OCI-LY3 (cell line): ENCODE measurements at regions not wholly inside any gene's neighbourhood (a gene's known extent, or its start where the extent isn't known, plus 50 kb on each side); places are given as distances from the start of the nearest gene placed in this dataset.

Source experiments
- CTCF ChIP-seq: fragments of 200-600, 300-600 bp; sonication (generic); IDR thresholded peaks from 2 replicates; pipeline ENCODE4 v1.5.1; 2014; ENCODE audit warnings: antibody characterized with exemption, low read length, low read depth
- EZH2phosphoT487 ChIP-seq: fragments of 200-600 bp; shearing (Covaris generic); IDR thresholded peaks from 2 replicates; pipeline ENCODE4 v1.6.1; 2018; ENCODE audit warnings: antibody characterized with exemption, mixed run types, low read depth

- no peak for TF ChIP-seq CTCF
- no peak for TF ChIP-seq EZH2phosphoT487
Measured at GRCh38 chr13:109362616-109363015, 423.8 kb downstream of the IRS2 start.
